Upper lobe of left lung (tissue), 4 donors: ENCODE measurements at regions not wholly inside any gene's neighbourhood (a gene's known extent, or its start where the extent isn't known, plus 50 kb on each side); places are given as distances from the start of the nearest gene placed in this dataset.

Experiments
- POLR2A ChIP-seq, 4 donors: fragments of 450-650 bp; IDR thresholded peaks; one replicate each; pipeline ENCODE4 v1.5.1; 2016 to 2017; ENCODE audit warnings: antibody characterized with exemption in 4 of 4, mild to moderate bottlenecking in 2 of 4
- TF ChIP-seq, protein P1 (sequence below), 6 experiments: fragments of 450-650 bp in 4 of 6; fragments of 200-600 bp in 2 of 6; sonication (generic) in 2 of 6; IDR thresholded peaks; one replicate each; pipeline ENCODE4 v1.5.1; 2016 to 2019; ENCODE audit warnings: antibody characterized with exemption in 6 of 6

- TF ChIP-seq, protein P1, sequence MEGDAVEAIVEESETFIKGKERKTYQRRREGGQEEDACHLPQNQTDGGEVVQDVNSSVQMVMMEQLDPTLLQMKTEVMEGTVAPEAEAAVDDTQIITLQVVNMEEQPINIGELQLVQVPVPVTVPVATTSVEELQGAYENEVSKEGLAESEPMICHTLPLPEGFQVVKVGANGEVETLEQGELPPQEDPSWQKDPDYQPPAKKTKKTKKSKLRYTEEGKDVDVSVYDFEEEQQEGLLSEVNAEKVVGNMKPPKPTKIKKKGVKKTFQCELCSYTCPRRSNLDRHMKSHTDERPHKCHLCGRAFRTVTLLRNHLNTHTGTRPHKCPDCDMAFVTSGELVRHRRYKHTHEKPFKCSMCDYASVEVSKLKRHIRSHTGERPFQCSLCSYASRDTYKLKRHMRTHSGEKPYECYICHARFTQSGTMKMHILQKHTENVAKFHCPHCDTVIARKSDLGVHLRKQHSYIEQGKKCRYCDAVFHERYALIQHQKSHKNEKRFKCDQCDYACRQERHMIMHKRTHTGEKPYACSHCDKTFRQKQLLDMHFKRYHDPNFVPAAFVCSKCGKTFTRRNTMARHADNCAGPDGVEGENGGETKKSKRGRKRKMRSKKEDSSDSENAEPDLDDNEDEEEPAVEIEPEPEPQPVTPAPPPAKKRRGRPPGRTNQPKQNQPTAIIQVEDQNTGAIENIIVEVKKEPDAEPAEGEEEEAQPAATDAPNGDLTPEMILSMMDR (IDR thresholded peaks at IDR 0.05), result no peak
- TF ChIP-seq POLR2A (IDR thresholded peaks at IDR 0.05), result no peak
These were observed 87.0 kb upstream of the B3GAT2 start for GRCh38 chr6:71043902-71044301.
